ENCODE measurements at regions not wholly inside any gene's neighbourhood (a gene's known extent, or its start where the extent isn't known, plus 50 kb on each side); places are given as distances from the start of the nearest gene placed in this dataset.

- TF ChIP-seq ZBTB40 (IDR thresholded peaks at IDR 0.05) = no peak
- TF ChIP-seq ZBTB40 (CRISPR knock-in tag; IDR thresholded peaks at IDR 0.05) = 0 out of 2 replicates have a peak, but pooled peaks have one; percentile 5
- TF ChIP-seq TGIF2 (CRISPR knock-in tag; IDR thresholded peaks at IDR 0.05) = no peak; the same call in 1 of the 2 replicates
- TF ChIP-seq PAF1 (CRISPR knock-in tag; IDR thresholded peaks at IDR 0.05) = no peak
- TF ChIP-seq ZNF83 (CRISPR knock-in tag; IDR thresholded peaks at IDR 0.05; ENCODE audit: borderline replicate concordance) = no peak
- TF ChIP-seq SATB2 (CRISPR knock-in tag; IDR thresholded peaks at IDR 0.05) = no peak
- no peak for TF ChIP-seq FIP1L1 (IDR thresholded peaks at IDR 0.05; ENCODE audit: borderline replicate concordance, insufficient read depth, low read depth, low read length)
- TF ChIP-seq PRPF4 (IDR thresholded peaks at IDR 0.05; ENCODE audit: low read depth, low read length, poor library complexity, severe bottlenecking) = no peak
- TF ChIP-seq, protein P1, sequence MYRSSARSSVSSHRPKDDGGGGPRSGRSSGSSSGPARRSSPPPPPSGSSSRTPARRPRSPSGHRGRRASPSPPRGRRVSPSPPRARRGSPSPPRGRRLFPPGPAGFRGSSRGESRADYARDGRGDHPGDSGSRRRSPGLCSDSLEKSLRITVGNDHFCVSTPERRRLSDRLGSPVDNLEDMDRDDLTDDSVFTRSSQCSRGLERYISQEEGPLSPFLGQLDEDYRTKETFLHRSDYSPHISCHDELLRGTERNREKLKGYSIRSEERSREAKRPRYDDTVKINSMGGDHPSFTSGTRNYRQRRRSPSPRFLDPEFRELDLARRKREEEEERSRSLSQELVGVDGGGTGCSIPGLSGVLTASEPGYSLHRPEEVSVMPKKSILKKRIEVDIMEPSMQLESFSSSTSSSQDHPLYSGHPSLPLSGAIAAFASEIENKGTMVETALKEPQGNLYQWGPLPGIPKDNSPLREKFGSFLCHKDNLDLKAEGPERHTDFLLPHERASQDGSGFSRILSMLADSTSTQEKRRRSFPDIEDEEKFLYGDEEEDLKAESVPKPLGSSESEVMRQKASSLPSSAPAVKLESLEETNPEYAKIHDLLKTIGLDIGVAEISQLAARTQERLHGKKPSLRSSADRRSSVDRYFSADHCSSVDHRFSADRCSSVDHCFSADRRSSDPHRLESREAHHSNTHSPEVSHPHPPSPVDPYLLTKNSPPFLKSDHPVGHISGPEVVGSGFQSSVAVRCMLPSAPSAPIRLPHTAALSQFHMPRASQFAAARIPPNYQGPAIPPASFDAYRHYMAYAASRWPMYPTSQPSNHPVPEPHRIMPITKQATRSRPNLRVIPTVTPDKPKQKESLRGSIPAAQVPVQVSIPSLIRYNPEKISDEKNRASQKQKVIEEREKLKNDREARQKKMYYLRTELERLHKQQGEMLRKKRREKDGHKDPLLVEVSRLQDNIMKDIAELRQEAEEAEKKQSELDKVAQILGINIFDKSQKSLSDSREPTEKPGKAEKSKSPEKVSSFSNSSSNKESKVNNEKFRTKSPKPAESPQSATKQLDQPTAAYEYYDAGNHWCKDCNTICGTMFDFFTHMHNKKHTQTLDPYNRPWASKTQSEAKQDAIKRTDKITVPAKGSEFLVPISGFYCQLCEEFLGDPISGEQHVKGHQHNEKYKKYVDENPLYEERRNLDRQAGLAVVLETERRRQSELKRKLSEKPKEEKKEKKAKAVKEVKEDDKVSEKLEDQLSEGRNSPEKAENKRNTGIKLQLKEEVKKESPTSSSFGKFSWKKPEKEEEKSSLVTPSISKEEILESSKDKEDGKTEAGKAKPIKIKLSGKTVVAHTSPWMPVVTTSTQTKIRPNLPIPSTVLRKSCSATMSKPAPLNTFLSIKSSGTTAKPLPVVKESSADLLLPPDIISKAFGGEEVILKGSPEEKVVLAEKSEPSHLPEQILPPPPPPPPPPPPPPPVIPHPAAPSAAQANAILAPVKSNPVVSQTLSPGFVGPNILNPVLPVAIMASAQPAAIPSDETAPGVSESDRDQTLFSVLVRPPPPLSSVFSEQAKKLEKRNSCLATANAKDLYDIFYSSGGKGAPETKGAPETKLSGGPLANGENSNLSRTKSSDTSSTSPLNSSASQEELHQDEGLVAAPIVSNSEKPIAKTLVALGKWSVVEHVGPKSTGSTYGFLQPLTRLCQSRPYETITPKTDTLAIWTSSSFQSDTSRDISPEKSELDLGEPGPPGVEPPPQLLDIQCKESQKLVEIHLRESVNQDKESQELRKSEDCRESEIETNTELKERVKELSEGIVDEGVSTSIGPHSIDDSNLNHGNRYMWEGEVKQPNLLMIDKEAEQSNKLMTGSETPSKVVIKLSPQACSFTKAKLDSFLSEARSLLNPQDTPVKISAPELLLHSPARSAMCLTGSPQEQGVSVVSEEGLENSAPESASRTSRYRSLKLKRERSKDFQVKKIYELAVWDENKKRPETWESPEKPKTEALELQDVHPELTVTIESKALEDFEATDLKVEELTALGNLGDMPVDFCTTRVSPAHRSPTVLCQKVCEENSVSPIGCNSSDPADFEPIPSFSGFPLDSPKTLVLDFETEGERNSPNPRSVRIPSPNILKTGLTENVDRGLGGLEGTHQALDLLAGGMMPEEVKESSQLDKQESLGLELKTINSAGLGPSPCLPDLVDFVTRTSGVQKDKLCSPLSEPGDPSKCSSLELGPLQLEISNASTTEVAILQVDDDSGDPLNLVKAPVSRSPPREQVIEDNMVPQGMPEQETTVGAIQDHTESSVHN (CRISPR knock-in tag; IDR thresholded peaks at IDR 0.05) = no peak; the same call in 1 of the 2 replicates
Measured at GRCh38 chr6:27177485-27178406, 69.8 kb upstream of the PRSS16 start (continued).

Data from HepG2 (cell line).